ENCODE measurements at regions not wholly inside any gene's neighbourhood (a gene's known extent, or its start where the extent isn't known, plus 50 kb on each side); places are given as distances from the start of the nearest gene placed in this dataset.

- DNase-seq = no peak
- Mint-ChIP-seq H3K36me3 (ENCODE audit: insufficient read depth) (no peaks in the 10 kb centered on the region), H3K27me3 (ENCODE audit: low read depth) (peaks cover 8% of the 10 kb centered on the region), H3K4me3 (no peak overlapping the region), H3K9me3 (no peaks in the 10 kb centered on the region), H3K4me1 (ENCODE audit: low read depth) (peaks cover 2% of the 10 kb centered on the region)
- ATAC-seq = no peak
Observed at GRCh38 chr9:120338340-120338739, 241.6 kb downstream of the CDK5RAP2 start.

GRCh38 chr9:120337131-120337530 lies 242.8 kb downstream of the CDK5RAP2 start:
- no peak for DNase-seq
- H3K4me3 Mint-ChIP-seq = no peak overlapping the region
- peaks cover 2% of the 10 kb centered on the region for H3K4me1 Mint-ChIP-seq (ENCODE audit: low read depth)
- no peaks in the 10 kb centered on the region for H3K9me3 Mint-ChIP-seq
- ATAC-seq = no peak
- peaks cover 7% of the 10 kb centered on the region for H3K27me3 Mint-ChIP-seq (ENCODE audit: low read depth)
- H3K36me3 Mint-ChIP-seq (ENCODE audit: insufficient read depth) = no peaks in the 10 kb centered on the region

GRCh38 chr9:120336753-120337090 lies 243.2 kb downstream of the CDK5RAP2 start:
- Mint-ChIP-seq H3K9me3 (no peaks in the 10 kb centered on the region), H3K4me3 (no peak overlapping the region), H3K36me3 (ENCODE audit: insufficient read depth) (no peaks in the 10 kb centered on the region), H3K27me3 (ENCODE audit: low read depth) (peaks cover 10% of the 10 kb centered on the region), H3K4me1 (ENCODE audit: low read depth) (peaks cover 2% of the 10 kb centered on the region)
- ATAC-seq (no peak), DNase-seq (no peak)

- Mint-ChIP-seq H3K9me3 (no peaks in the 10 kb centered on the region), H3K27me3 (ENCODE audit: low read depth) (peaks cover 11% of the 10 kb centered on the region), H3K4me1 (ENCODE audit: low read depth) (peaks cover 2% of the 10 kb centered on the region), H3K36me3 (ENCODE audit: insufficient read depth) (no peaks in the 10 kb centered on the region), H3K4me3 (no peak overlapping the region)
- ATAC-seq (peak; percentile 81 to 86), DNase-seq (no peak)
Observed at GRCh38 chr9:120336021-120336752, 243.8 kb downstream of the CDK5RAP2 start.

GRCh38 chr9:120331913-120332312 lies 248.1 kb downstream of the CDK5RAP2 start:
- Mint-ChIP-seq H3K4me3 (no peak overlapping the region), H3K27me3 (ENCODE audit: low read depth) (peaks cover 9% of the 10 kb centered on the region), H3K36me3 (ENCODE audit: insufficient read depth) (no peaks in the 10 kb centered on the region), H3K4me1 (ENCODE audit: low read depth) (peaks cover 2% of the 10 kb centered on the region), H3K9me3 (peaks cover under 1% of the 10 kb centered on the region)
- no peak for DNase-seq
- no peak for ATAC-seq

GRCh38 chr9:120330031-120330430 lies 249.9 kb downstream of the CDK5RAP2 start:
- Mint-ChIP-seq H3K9me3 (peaks cover 4% of the 10 kb centered on the region), H3K4me1 (ENCODE audit: low read depth) (no peaks in the 10 kb centered on the region), H3K27me3 (ENCODE audit: low read depth) (peaks cover 13% of the 10 kb centered on the region), H3K36me3 (ENCODE audit: insufficient read depth) (no peaks in the 10 kb centered on the region), H3K4me3 (no peak overlapping the region)
- ATAC-seq = no peak
- no peak for DNase-seq

- ATAC-seq (no peak), DNase-seq (no peak)
- H3K4me1 Mint-ChIP-seq (ENCODE audit: low read depth) = no peaks in the 10 kb centered on the region
- no peak overlapping the region for H3K4me3 Mint-ChIP-seq
- peaks cover 4% of the 10 kb centered on the region for H3K9me3 Mint-ChIP-seq
- H3K36me3 Mint-ChIP-seq (ENCODE audit: insufficient read depth) = no peaks in the 10 kb centered on the region
- H3K27me3 Mint-ChIP-seq (ENCODE audit: low read depth) = peaks cover 14% of the 10 kb centered on the region
Observed at GRCh38 chr9:120327322-120327721, 252.6 kb downstream of the CDK5RAP2 start.

DNA sequence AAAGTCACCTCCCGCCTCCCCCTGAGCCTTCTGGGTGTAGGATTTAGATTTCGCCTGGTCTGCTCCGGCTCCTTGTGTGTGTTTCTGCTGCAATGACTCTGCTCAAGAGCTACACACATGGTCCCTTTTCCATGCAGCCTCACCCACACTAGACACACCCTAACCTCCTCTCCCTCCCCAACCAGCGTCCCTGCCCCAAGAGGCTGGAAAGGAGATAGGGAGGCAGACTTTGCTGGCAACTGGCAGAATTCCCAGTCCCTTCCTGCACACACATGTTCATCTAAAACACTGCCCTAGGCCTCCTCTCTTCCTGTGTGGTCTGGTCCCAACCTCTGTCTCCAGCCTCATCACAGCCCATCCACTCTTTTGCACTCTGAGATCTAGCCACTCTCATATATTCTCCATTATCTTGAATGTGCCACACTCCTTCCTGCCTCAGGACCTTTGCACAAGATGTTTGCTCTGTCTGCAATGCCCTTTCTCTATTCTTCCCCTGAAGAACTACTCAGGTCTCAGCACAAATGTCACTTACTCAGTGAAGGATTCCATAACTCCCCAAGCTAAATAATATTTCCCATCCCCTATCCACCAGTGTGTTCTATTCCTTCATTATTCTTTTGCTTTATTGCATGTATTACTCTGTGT lies 253.8 kb downstream of the CDK5RAP2 start:
- H3K9me3 Mint-ChIP-seq = peaks cover 4% of the 10 kb centered on the region
- no peak for DNase-seq
- H3K4me1 Mint-ChIP-seq (ENCODE audit: low read depth) = no peaks in the 10 kb centered on the region
- no peak overlapping the region for H3K4me3 Mint-ChIP-seq
- ATAC-seq = no peak
- peaks cover 9% of the 10 kb centered on the region for H3K27me3 Mint-ChIP-seq (ENCODE audit: low read depth)
- H3K36me3 Mint-ChIP-seq (ENCODE audit: insufficient read depth) = no peaks in the 10 kb centered on the region

GRCh38 chr9:120324996-120325642 lies 254.8 kb downstream of the CDK5RAP2 start:
- H3K9me3 Mint-ChIP-seq = peaks cover 4% of the 10 kb centered on the region
- DNase-seq (no peak), ATAC-seq (no peak)
- H3K36me3 Mint-ChIP-seq (ENCODE audit: insufficient read depth) = no peaks in the 10 kb centered on the region
- H3K4me3 Mint-ChIP-seq = no peak overlapping the region
- H3K27me3 Mint-ChIP-seq (ENCODE audit: low read depth) = peaks cover 8% of the 10 kb centered on the region
- no peaks in the 10 kb centered on the region for H3K4me1 Mint-ChIP-seq (ENCODE audit: low read depth)

GRCh38 chr9:120324461-120324860 lies 255.5 kb downstream of the CDK5RAP2 start:
- Mint-ChIP-seq H3K4me1 (ENCODE audit: low read depth) (no peaks in the 10 kb centered on the region), H3K27me3 (ENCODE audit: low read depth) (peaks cover 8% of the 10 kb centered on the region), H3K36me3 (ENCODE audit: insufficient read depth) (no peaks in the 10 kb centered on the region), H3K9me3 (peaks cover 4% of the 10 kb centered on the region), H3K4me3 (no peak overlapping the region)
- DNase-seq (no peak), ATAC-seq (no peak)

DNA sequence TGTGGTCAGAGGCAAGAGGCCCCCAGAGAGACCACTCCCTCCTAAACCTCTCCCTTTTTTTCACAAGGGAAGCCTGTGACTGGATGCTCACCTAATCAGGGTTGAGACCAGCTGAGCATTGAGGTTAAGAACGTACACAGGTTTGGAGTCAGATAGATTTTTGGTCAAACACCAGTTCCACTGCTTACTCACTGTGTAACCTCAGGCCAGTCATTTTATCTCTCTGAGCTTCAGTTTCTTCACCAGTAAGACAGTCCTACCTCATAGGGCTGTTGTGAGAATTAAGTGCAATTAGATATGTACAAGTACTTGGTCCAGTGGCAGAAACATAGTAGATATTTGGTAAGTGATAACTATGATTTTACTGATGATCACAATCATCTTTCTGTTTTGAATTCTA lies 256.8 kb downstream of the CDK5RAP2 start:
- H3K36me3 Mint-ChIP-seq (ENCODE audit: insufficient read depth) = no peaks in the 10 kb centered on the region
- H3K27me3 Mint-ChIP-seq (ENCODE audit: low read depth) = peaks cover 10% of the 10 kb centered on the region
- no peak for DNase-seq
- ATAC-seq = no peak
- no peak overlapping the region for H3K4me3 Mint-ChIP-seq
- H3K9me3 Mint-ChIP-seq = peaks cover 4% of the 10 kb centered on the region
- no peaks in the 10 kb centered on the region for H3K4me1 Mint-ChIP-seq (ENCODE audit: low read depth)

DNA sequence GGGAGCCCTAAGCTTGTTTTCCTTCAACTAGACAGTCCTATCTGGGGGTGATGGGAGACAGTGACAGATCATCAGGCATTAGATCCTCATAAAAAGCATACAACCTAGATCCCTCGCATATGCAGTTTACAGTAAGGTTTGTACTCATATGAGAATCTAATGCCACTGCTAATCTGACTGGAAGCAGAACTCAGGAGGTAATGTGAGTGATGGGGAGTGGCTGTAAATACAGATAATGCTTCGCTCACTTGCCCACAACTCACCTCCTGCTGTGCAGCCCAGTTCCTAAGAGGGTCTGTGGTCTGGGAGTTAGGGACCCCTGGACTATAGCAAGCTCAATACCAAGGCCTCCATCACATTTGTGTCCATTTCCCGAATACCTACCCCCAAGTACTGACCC lies 260.5 kb downstream of the CDK5RAP2 start:
- no peak for ATAC-seq
- H3K4me1 Mint-ChIP-seq (ENCODE audit: low read depth) = no peaks in the 10 kb centered on the region

GRCh38 chr9:120315154-120315553 lies 264.8 kb downstream of the CDK5RAP2 start:
- no peaks in the 10 kb centered on the region for H3K4me1 Mint-ChIP-seq (ENCODE audit: low read depth)
- H3K36me3 Mint-ChIP-seq (ENCODE audit: insufficient read depth) = no peaks in the 10 kb centered on the region
- ATAC-seq (no peak), DNase-seq (no peak)
- peaks cover 10% of the 10 kb centered on the region for H3K27me3 Mint-ChIP-seq (ENCODE audit: low read depth)
- no peak overlapping the region for H3K4me3 Mint-ChIP-seq
- peaks cover 8% of the 10 kb centered on the region for H3K9me3 Mint-ChIP-seq

More for the DNA sequence above, 260.5 kb downstream of the CDK5RAP2 start:
- Mint-ChIP-seq H3K9me3 (peaks cover 3% of the 10 kb centered on the region), H3K36me3 (ENCODE audit: insufficient read depth) (no peaks in the 10 kb centered on the region), H3K27me3 (ENCODE audit: low read depth) (peaks cover 7% of the 10 kb centered on the region), H3K4me3 (no peak overlapping the region)
- no peak for DNase-seq

GRCh38 chr9:120312031-120312430 lies 267.9 kb downstream of the CDK5RAP2 start:
- ATAC-seq = no peak
- Mint-ChIP-seq H3K9me3 (peaks cover 8% of the 10 kb centered on the region), H3K4me1 (ENCODE audit: low read depth) (no peaks in the 10 kb centered on the region), H3K36me3 (ENCODE audit: insufficient read depth) (no peaks in the 10 kb centered on the region), H3K4me3 (no peak overlapping the region), H3K27me3 (ENCODE audit: low read depth) (peaks cover 7% of the 10 kb centered on the region)
- DNase-seq = no peak

DNA sequence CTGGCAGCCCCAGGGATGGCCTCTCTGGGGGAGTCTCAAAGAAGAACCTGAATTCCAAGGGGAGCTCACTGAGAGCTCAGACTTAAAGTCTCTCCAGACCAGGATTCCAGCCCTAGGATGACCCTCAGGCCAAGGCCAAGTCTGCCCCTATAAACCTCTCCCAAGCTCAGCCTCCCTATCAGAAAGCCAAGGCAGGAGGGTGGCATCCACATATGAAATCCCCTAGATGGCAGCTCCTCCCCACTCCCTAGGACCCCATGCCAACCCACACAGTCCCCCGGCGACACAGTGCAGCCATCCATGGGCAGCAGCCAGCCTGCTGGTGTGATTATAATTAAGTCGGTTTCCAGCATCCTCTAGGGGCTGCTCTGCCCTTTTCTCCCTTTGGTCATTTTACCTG lies 269.9 kb downstream of the CDK5RAP2 start:
- ATAC-seq (no peak), DNase-seq (no peak)
- Mint-ChIP-seq H3K4me3 (no peak overlapping the region), H3K4me1 (ENCODE audit: low read depth) (no peaks in the 10 kb centered on the region), H3K27me3 (ENCODE audit: low read depth) (peaks cover 7% of the 10 kb centered on the region), H3K9me3 (peaks cover 8% of the 10 kb centered on the region), H3K36me3 (ENCODE audit: insufficient read depth) (no peaks in the 10 kb centered on the region)
